Left lung (tissue), 4 donors: ENCODE measurements at regions not wholly inside any gene's neighbourhood (a gene's known extent, or its start where the extent isn't known, plus 50 kb on each side); places are given as distances from the start of the nearest gene placed in this dataset.
"Not testable (repeated sequence)": the region's sequence is repeated elsewhere in the genome, so short reads cannot be mapped to it uniquely, and the experiment has no call there.

ENCODE experiments used
- ATAC-seq: fragments of 200-7000 bp; cut with Tn5 transposase; one replicate; pipeline ENCODE4 v1.9.1; 2020; ENCODE audit warnings: moderate library complexity
- DNase-seq, 4 donors: peaks; one replicate each; pipeline ENCODE4 v3.0.0-alpha.2; 2013 to 2020
- H3K27ac ChIP-seq, 2 donors: fragments of 200-600 bp; sonication (generic) in 1 of 2; one replicate each; pipeline versions ENCODE4 v1.5.0 to v1.8.0; 2020 to 2021
- H3K27me3 ChIP-seq, 2 donors: fragments of 200-600 bp; sonication (generic) in 1 of 2; one replicate each; pipeline versions ENCODE4 v1.5.0 to v1.8.0; 2020 to 2021
- H3K36me3 ChIP-seq, 2 donors: fragments of 200-600 bp; sonication (generic) in 1 of 2; one replicate each; pipeline versions ENCODE4 v1.5.0 to v1.8.0; 2020 to 2021
- H3K4me1 ChIP-seq, 2 donors: fragments of 200-600 bp; one replicate each; pipeline ENCODE4 v1.8.0; 2021
- H3K4me3 ChIP-seq, 2 donors: fragments of 200-600 bp; sonication (generic) in 1 of 2; one replicate each; pipeline versions ENCODE4 v1.5.0 to v1.8.0; 2020 to 2021; ENCODE audit warnings: mild to moderate bottlenecking in 1 of 2
- H3K9me3 ChIP-seq, 2 donors: fragments of 200-600 bp; sonication (generic) in 1 of 2; one replicate each; pipeline versions ENCODE4 v1.5.0 to v1.8.0; 2020 to 2021
- intact Hi-C, 2 donors: fragments of 100-400 bp; cut with DNase I; formaldehyde crosslinking; loops; one replicate each; pipeline versions ENCODE4 v1.11.2 to v1.14.2; 2022
- TF ChIP-seq, protein P1 (sequence below), 2 donors: fragments of 200-600 bp; sonication (generic) in 1 of 2; IDR thresholded peaks; one replicate each; pipeline versions ENCODE4 v1.5.0 to v1.8.0; 2021; ENCODE audit warnings: antibody characterized with exemption in 2 of 2
- donor health status: DM: no; HTN: yes; CAD: no.
- donor health status: DM: no; HTN: no; CAD: no.

DNA sequence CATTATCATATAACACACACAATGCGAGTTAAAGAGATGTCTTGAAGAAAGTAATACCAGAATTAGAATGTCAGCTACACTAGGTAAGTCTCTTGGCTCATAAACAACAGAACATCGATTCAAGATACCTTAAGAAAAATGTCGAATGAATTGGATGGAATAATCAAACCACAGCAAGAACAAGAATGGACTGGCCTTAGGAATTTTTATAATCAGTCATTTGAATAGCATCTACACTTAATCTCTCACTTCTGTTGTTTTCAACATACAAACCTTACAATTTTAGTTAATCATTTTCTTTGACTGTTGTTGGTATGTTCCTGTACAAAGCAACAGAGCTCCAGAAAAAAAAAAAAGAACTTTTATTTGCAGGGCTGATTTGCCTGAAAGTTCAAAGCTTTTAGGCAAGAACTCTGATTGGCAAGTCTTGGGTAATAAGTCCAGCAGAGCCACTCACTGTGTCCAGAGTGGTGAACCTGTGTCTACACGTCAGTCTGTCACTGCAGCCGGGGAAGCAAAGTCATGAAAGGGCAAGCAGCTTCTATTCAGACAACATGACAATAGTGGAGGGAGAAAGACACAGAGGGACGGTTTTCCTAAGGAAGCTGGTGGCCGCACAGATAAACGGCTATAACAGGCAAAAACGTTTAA lies 1026.1 kb upstream of the MIR17HG start:
- DNase-seq (no peak), ATAC-seq (no peak)
- no peaks in the 10 kb centered on the region for H3K4me1 ChIP-seq
- H3K4me3 ChIP-seq = no peak overlapping the region
- TF ChIP-seq, protein P1, sequence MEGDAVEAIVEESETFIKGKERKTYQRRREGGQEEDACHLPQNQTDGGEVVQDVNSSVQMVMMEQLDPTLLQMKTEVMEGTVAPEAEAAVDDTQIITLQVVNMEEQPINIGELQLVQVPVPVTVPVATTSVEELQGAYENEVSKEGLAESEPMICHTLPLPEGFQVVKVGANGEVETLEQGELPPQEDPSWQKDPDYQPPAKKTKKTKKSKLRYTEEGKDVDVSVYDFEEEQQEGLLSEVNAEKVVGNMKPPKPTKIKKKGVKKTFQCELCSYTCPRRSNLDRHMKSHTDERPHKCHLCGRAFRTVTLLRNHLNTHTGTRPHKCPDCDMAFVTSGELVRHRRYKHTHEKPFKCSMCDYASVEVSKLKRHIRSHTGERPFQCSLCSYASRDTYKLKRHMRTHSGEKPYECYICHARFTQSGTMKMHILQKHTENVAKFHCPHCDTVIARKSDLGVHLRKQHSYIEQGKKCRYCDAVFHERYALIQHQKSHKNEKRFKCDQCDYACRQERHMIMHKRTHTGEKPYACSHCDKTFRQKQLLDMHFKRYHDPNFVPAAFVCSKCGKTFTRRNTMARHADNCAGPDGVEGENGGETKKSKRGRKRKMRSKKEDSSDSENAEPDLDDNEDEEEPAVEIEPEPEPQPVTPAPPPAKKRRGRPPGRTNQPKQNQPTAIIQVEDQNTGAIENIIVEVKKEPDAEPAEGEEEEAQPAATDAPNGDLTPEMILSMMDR (IDR thresholded peaks at IDR 0.05) = no peak
- H3K27me3 ChIP-seq = no peaks in the 10 kb centered on the region
- H3K9me3 ChIP-seq = no peaks in the 10 kb centered on the region
- intact Hi-C loops = no loop called here
- no peaks in the 10 kb centered on the region for H3K36me3 ChIP-seq
- no peak overlapping the region for H3K27ac ChIP-seq

DNA sequence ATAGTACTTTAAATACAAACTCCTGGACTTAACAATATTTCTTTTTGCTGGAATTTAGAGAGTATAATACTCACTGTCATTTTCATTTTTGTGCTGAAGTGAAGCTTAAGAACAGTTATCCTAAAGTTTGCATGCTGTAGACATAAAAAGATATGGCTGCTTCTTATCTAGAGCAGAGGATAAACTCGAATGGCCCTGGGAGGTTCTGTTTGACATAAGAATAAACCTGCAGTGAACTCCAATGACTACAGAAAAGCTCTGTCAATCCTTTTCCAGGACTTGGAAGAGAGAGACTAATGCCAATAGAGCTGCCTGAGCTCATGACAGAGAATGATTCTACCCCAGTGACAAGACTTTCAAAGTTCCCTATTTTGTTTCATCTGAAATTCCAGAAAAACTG lies 1017.8 kb upstream of the MIR17HG start:
- Histone ChIP-seq H3K9me3 (no peaks in the 10 kb centered on the region), H3K4me3 (no peak overlapping the region), H3K27ac (no peak overlapping the region), H3K36me3 (no peaks in the 10 kb centered on the region), H3K4me1 (no peaks in the 10 kb centered on the region), H3K27me3 (no peaks in the 10 kb centered on the region)
- DNase-seq (no peak), ATAC-seq (no peak)
- TF ChIP-seq, protein P1 (IDR thresholded peaks at IDR 0.05) = no peak
- intact Hi-C loops = no loop called here

DNA sequence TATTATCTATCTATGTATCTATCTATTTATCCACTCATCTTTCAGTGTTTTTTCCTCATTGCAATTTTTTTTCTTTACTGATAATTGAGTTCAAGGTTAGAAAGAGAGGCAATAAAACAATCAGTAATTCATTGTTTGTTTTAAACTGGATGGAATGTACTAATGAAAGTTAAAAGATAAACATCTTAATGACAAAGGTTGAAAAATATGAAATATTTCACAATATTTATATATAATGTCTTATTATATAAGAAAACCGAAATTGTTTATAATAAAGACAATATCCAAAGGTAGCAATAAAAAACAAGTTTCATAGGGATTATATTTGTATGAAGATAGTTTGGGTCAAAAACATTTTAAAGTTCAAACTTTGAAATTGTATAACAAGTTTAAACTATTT lies 1015.5 kb upstream of the MIR17HG start:
- TF ChIP-seq, protein P1 (IDR thresholded peaks at IDR 0.05) = no peak
- Histone ChIP-seq H3K36me3 (no peaks in the 10 kb centered on the region), H3K27me3 (no peaks in the 10 kb centered on the region), H3K9me3 (no peaks in the 10 kb centered on the region), H3K4me1 (no peaks in the 10 kb centered on the region), H3K4me3 (no peak overlapping the region), H3K27ac (no peak overlapping the region)
- DNase-seq (no peak), ATAC-seq (no peak)
- intact Hi-C loops = no loop called here

DNA sequence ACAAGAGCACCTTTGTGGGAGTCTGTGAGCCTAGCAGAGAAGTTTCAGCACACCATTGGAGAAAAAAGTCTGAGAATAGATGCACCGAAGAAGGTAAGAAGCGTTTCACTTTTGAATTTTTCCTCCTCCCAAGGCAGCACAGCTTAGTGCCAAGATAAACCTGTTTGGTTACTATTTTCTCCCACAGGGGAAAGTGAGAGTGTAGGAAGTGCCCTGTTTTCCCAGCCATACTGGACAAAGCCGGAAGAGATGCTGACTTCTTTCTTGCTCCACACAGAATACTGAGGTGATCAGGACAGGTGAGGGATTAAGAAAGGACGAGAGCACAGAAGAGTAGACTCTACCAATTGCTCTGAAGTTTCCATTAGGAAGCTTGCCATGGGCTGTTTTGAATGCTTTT lies 1011.0 kb upstream of the MIR17HG start:
- Histone ChIP-seq H3K27ac (no peak overlapping the region), H3K9me3 (peaks cover 0 to 6% of the 10 kb centered on the region in 2 donors), H3K4me3 (no peak overlapping the region), H3K4me1 (no peaks in the 10 kb centered on the region), H3K36me3 (no peaks in the 10 kb centered on the region), H3K27me3 (no peaks in the 10 kb centered on the region)
- ATAC-seq (no peak), DNase-seq (peak in 1 of 4 donors; percentile 11)
- TF ChIP-seq, protein P1 (IDR thresholded peaks at IDR 0.05) = no peak
- intact Hi-C loops = no loop called here

DNA sequence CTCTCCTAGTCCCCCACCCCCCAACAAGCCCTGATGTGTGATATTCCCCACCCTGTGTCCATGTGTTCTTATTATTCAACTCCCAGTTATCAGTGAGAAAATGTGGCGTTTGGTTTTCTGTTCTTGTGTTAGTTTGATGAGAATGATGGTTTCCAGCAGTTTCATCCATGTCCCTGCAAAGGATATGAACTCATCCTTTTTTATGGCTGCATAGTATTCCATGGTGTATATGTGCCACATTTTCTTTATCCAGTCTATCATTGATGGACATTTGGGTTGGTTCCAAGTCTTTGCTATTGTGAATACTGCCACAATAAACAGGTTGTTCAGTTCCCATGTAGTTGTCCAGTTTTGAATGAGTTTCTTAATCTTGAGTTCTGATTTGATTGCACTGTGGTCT lies 1006.1 kb upstream of the MIR17HG start:
- DNase-seq, H3K9me3 ChIP-seq, H3K4me3 ChIP-seq, ATAC-seq, H3K4me1 ChIP-seq, H3K27me3 ChIP-seq, H3K27ac ChIP-seq, intact Hi-C loops, H3K36me3 ChIP-seq: not testable (repeated sequence)

DNA sequence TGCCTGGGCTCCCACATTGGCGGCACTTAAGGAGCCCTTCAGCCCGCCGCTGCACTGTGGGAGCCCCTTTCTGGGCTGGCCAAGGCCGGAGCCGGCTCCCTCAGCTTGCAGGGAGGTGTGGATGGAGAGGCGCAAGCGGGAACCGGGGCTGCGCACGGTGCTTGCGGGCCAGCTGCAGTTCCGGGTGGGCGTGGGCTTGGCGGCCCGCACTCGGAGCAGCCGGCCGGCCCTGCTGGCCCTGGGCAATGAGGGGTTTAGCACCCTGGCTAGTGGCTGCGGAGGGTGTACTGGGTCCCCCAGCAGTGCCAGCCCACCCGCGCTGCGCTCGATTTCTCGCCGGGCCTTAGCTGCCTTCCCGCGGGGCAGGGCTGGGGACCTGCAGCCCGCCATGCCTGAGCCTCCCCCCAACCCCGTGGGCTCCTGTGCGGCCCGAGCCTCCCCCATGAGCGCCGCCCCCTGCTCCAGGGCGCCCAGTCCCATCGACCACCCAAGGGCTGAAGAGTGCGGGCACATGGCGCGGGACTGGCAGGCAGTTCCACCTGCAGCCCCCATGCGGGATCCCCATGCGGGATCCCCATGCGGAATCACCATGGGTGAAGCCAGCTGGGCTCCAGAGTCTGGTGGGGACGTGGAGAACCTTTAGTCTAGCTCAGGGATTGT lies 998.9 kb upstream of the MIR17HG start:
- intact Hi-C loops, H3K27ac ChIP-seq, H3K27me3 ChIP-seq, ATAC-seq, H3K4me3 ChIP-seq, H3K4me1 ChIP-seq, H3K36me3 ChIP-seq: not testable (repeated sequence)
- DNase-seq = peak in 1 of 4 donors; percentile 53
- peaks cover 0 to 11% of the 10 kb centered on the region in 2 donors for H3K9me3 ChIP-seq
